H1 (cell line): ENCODE measurements at regions not wholly inside any gene's neighbourhood (a gene's known extent, or its start where the extent isn't known, plus 50 kb on each side); places are given as distances from the start of the nearest gene placed in this dataset.

ENCODE experiments used
- CHD2 ChIP-seq: IDR thresholded peaks from 2 replicates; pipeline ENCODE4 v1.6.1; 2012; ENCODE audit warnings: low read length, improper control_type of control experiment
- CTCF ChIP-seq, 3 experiments: IDR thresholded peaks; 1 replicate in 2 of 3; 2 replicates in 1 of 3; pipeline versions ENCODE4 v1.5.1 to v1.6.1; 2011; ENCODE audit warnings: low read length in 3 of 3, mild to moderate bottlenecking in 3 of 3, inconsistent platforms in 2 of 3, low read depth in 1 of 3, moderate library complexity in 1 of 3; ENCODE audit not compliant: insufficient read depth in 1 of 3; ENCODE audit errors: control extremely low read depth in 1 of 3
- EGR1 ChIP-seq: IDR thresholded peaks from 2 replicates; pipeline ENCODE4 v1.6.1; 2011; ENCODE audit warnings: low read depth, low read length, borderline replicate concordance
- EZH2 ChIP-seq: fragments of 200-600 bp; sonication (generic); IDR thresholded peaks from 2 replicates; pipeline ENCODE4 v1.7.1; 2012; ENCODE audit warnings: low read depth, mild to moderate bottlenecking, moderate library complexity, low read length, inconsistent platforms; ENCODE audit not compliant: severe bottlenecking
- HDAC2 ChIP-seq, 2 experiments: fragments of 300-600 bp in 1 of 2; sonication (generic) in 1 of 2; IDR thresholded peaks; 2 replicates each; pipeline ENCODE4 v1.6.1; 2011 to 2012; ENCODE audit warnings: low read depth in 2 of 2, low read length in 2 of 2, mild to moderate bottlenecking in 2 of 2, moderate library complexity in 2 of 2, borderline replicate concordance in 1 of 2, inconsistent platforms in 1 of 2
- KDM1A ChIP-seq: fragments of 200-600, 300-600 bp; sonication (generic); IDR thresholded peaks from 2 replicates; pipeline ENCODE4 v1.7.1; 2016; ENCODE audit warnings: mild to moderate bottlenecking, low read length, borderline replicate concordance
- MAX ChIP-seq: IDR thresholded peaks from 2 replicates; pipeline ENCODE4 v1.6.1; 2012; ENCODE audit warnings: inconsistent platforms
- POLR2AphosphoS5 ChIP-seq: IDR thresholded peaks from 2 replicates; pipeline ENCODE4 v1.6.1; 2011; ENCODE audit warnings: low read depth, low read length
- RAD21 ChIP-seq, 2 experiments: IDR thresholded peaks in 1 of 2; conservative IDR thresholded peaks in 1 of 2; 2 replicates each; pipeline ENCODE4 v1.6.1; 2011; ENCODE audit warnings: low read depth in 2 of 2, low read length in 2 of 2, improper control_type of control experiment in 1 of 2, inconsistent platforms in 1 of 2, mild to moderate bottlenecking in 1 of 2, moderate library complexity in 1 of 2
- RXRA ChIP-seq: IDR thresholded peaks from 2 replicates; pipeline ENCODE4 v1.6.1; 2011; ENCODE audit warnings: low read depth, mild to moderate bottlenecking, low read length, moderate library complexity; ENCODE audit not compliant: insufficient read depth
- SIN3A ChIP-seq, 2 experiments: IDR thresholded peaks in 1 of 2; conservative IDR thresholded peaks in 1 of 2; 2 replicates each; pipeline ENCODE4 v1.6.1; 2011 to 2012; ENCODE audit warnings: low read length in 2 of 2, improper control_type of control experiment in 1 of 2, low read depth in 1 of 2, mild to moderate bottlenecking in 1 of 2
- SP1 ChIP-seq: IDR thresholded peaks from 2 replicates; pipeline ENCODE4 v1.6.1; 2011; ENCODE audit warnings: low read depth, low read length

- TF ChIP-seq EGR1 (no peak), CHD2 (no peak), RAD21 (IDR thresholded peaks at IDR 0.05 in 1 of 2, conservative IDR thresholded peaks at IDR 0.05 in 1 of 2; ENCODE audit: low read depth in 2 of 2, low read length in 2 of 2) (no peak), CTCF (IDR thresholded peaks at IDR 0.05; ENCODE audit: control extremely low read depth in 1 of 3, insufficient read depth in 1 of 3, low read depth in 1 of 3, low read length in 3 of 3) (no peak), EZH2 (no peak), POLR2AphosphoS5 (no peak), SIN3A (conservative IDR thresholded peaks at IDR 0.05 in 1 of 2, IDR thresholded peaks at IDR 0.05 in 1 of 2; ENCODE audit: low read depth in 1 of 2, low read length in 2 of 2) (no peak), RXRA (no peak), SP1 (no peak), KDM1A (no peak), MAX (no peak), HDAC2 (IDR thresholded peaks at IDR 0.05; ENCODE audit: borderline replicate concordance in 1 of 2, low read depth in 2 of 2, low read length in 2 of 2) (no peak)
Observed at GRCh38 chr1:76690766-76691165, 176.5 kb upstream of the ST6GALNAC5 start.
